SK-N-SH treated with all-trans-retinoic acid at 6 μM for 48 hours (cell line): ENCODE measurements at regions not wholly inside any gene's neighbourhood (a gene's known extent, or its start where the extent isn't known, plus 50 kb on each side); places are given as distances from the start of the nearest gene placed in this dataset.

ENCODE experiments used
- ATAC-seq: fragments of 200-7000 bp; cut with Tn5 transposase; 3 replicates; pipeline ENCODE4 v1.9.1; 2020; ENCODE audit warnings: mild to moderate bottlenecking, moderate library complexity
- ARNTL ChIP-seq: fragments of 450-650 bp; formaldehyde crosslinking; IDR thresholded peaks from 2 replicates; pipeline ENCODE4 v1.5.0; 2020; ENCODE audit warnings: low read depth, mild to moderate bottlenecking, moderate library complexity, borderline replicate concordance
- BACH2 ChIP-seq: fragments of 250-450 bp; sonication (Bioruptor Pico); IDR thresholded peaks from 2 replicates; pipeline ENCODE4 v1.9.0; 2021; ENCODE audit warnings: mild to moderate bottlenecking, borderline replicate concordance
- CSDC2 ChIP-seq: fragments of 250-450 bp; sonication (Bioruptor Pico); IDR thresholded peaks from 2 replicates; pipeline ENCODE4 v1.5.0; 2020; ENCODE audit warnings: mild to moderate bottlenecking, moderate library complexity
- CSRNP3 ChIP-seq: fragments of 250-450 bp; sonication (Bioruptor Pico); IDR thresholded peaks from 2 replicates; pipeline ENCODE4 v1.5.1; 2021; ENCODE audit warnings: mild to moderate bottlenecking, moderate library complexity
- ESRRG ChIP-seq: fragments of 250-450 bp; sonication (Bioruptor Pico); IDR thresholded peaks from 2 replicates; pipeline ENCODE4 v1.6.1; 2021; ENCODE audit warnings: mild to moderate bottlenecking
- GLIS3 ChIP-seq: fragments of 250-450 bp; sonication (Bioruptor Pico); IDR thresholded peaks from 2 replicates; pipeline ENCODE4 v1.5.0; 2020; ENCODE audit warnings: mild to moderate bottlenecking, moderate library complexity
- ISL1 ChIP-seq: fragments of 250-450 bp; sonication (Bioruptor Pico); IDR thresholded peaks from 2 replicates; pipeline ENCODE4 v2.1.2; 2022; ENCODE audit warnings: mild to moderate bottlenecking, moderate library complexity
- POU6F1 ChIP-seq: fragments of 250-450 bp; sonication (Bioruptor Pico); IDR thresholded peaks from 2 replicates; pipeline ENCODE4 v1.8.0; 2021; ENCODE audit warnings: low read depth, mild to moderate bottlenecking, moderate library complexity, borderline replicate concordance
- PPARA ChIP-seq: fragments of 250-450 bp; sonication (Bioruptor Pico); IDR thresholded peaks from 2 replicates; pipeline ENCODE4 v1.5.0; 2020; ENCODE audit warnings: mild to moderate bottlenecking, borderline replicate concordance
- RARB ChIP-seq: fragments of 250-450 bp; sonication (Bioruptor Pico); IDR thresholded peaks from 2 replicates; pipeline ENCODE4 v1.8.0; 2021; ENCODE audit warnings: mild to moderate bottlenecking, moderate library complexity
- TOX ChIP-seq: fragments of 250-450 bp; sonication (Bioruptor Pico); IDR thresholded peaks from 2 replicates; pipeline ENCODE4 v1.8.0; 2021; ENCODE audit warnings: mild to moderate bottlenecking, moderate library complexity, borderline replicate concordance
- ZC3H10 ChIP-seq: fragments of 250-450 bp; sonication (Bioruptor Pico); IDR thresholded peaks from 2 replicates; pipeline ENCODE4 v1.5.1; 2021; ENCODE audit warnings: mild to moderate bottlenecking, moderate library complexity
- ZFP30 ChIP-seq: fragments of 450-650 bp; formaldehyde crosslinking; IDR thresholded peaks from 2 replicates; pipeline ENCODE4 v1.5.0; 2022; ENCODE audit warnings: mild to moderate bottlenecking, moderate library complexity
- ZNF565 ChIP-seq: fragments of 450-650 bp; formaldehyde crosslinking; conservative IDR thresholded peaks from 2 replicates; pipeline ENCODE4 v1.5.0; 2020; ENCODE audit warnings: low read depth, mild to moderate bottlenecking, moderate library complexity
- ZNF70 ChIP-seq: fragments of 450-650 bp; formaldehyde crosslinking; IDR thresholded peaks from 2 replicates; pipeline ENCODE4 v1.5.0; 2020; ENCODE audit warnings: mild to moderate bottlenecking, moderate library complexity
- ZNF8 ChIP-seq: fragments of 450-650 bp; formaldehyde crosslinking; IDR thresholded peaks from 2 replicates; pipeline ENCODE4 v1.5.0; 2020; ENCODE audit warnings: mild to moderate bottlenecking, moderate library complexity
- TF ChIP-seq, protein P1 (sequence below): fragments of 250-450 bp; sonication (Bioruptor Pico); IDR thresholded peaks from 2 replicates; pipeline ENCODE4 v1.5.0; 2020; ENCODE audit warnings: mild to moderate bottlenecking, moderate library complexity
- TF ChIP-seq, protein P2 (sequence below): fragments of 250-450 bp; sonication (Bioruptor Pico); IDR thresholded peaks from 2 replicates; pipeline ENCODE4 v1.5.1; 2020; ENCODE audit warnings: low read depth, mild to moderate bottlenecking, moderate library complexity
- TF ChIP-seq, protein P3 (sequence below): fragments of 250-450 bp; sonication (Bioruptor Pico); IDR thresholded peaks from 2 replicates; pipeline ENCODE4 v1.8.0; 2020; ENCODE audit warnings: mild to moderate bottlenecking, moderate library complexity, borderline replicate concordance

GRCh38 chr1:104745875-104746274 is 996.2 kb downstream of the AMY1C start:
- ATAC-seq = no peak
- TF ChIP-seq POU6F1 (no peak), ZC3H10 (CRISPR knock-in tag) (no peak), ZNF70 (CRISPR knock-in tag) (no peak), ZNF8 (no peak), CSDC2 (CRISPR knock-in tag) (no peak), CSRNP3 (CRISPR knock-in tag) (no peak), TOX (no peak), GLIS3 (CRISPR knock-in tag) (no peak), ZFP30 (CRISPR knock-in tag) (no peak), ARNTL (no peak), PPARA (CRISPR knock-in tag) (no peak), ESRRG (CRISPR knock-in tag) (no peak), ISL1 (CRISPR knock-in tag) (no peak), ZNF565 (CRISPR knock-in tag) (no peak)
- TF ChIP-seq, protein P1, sequence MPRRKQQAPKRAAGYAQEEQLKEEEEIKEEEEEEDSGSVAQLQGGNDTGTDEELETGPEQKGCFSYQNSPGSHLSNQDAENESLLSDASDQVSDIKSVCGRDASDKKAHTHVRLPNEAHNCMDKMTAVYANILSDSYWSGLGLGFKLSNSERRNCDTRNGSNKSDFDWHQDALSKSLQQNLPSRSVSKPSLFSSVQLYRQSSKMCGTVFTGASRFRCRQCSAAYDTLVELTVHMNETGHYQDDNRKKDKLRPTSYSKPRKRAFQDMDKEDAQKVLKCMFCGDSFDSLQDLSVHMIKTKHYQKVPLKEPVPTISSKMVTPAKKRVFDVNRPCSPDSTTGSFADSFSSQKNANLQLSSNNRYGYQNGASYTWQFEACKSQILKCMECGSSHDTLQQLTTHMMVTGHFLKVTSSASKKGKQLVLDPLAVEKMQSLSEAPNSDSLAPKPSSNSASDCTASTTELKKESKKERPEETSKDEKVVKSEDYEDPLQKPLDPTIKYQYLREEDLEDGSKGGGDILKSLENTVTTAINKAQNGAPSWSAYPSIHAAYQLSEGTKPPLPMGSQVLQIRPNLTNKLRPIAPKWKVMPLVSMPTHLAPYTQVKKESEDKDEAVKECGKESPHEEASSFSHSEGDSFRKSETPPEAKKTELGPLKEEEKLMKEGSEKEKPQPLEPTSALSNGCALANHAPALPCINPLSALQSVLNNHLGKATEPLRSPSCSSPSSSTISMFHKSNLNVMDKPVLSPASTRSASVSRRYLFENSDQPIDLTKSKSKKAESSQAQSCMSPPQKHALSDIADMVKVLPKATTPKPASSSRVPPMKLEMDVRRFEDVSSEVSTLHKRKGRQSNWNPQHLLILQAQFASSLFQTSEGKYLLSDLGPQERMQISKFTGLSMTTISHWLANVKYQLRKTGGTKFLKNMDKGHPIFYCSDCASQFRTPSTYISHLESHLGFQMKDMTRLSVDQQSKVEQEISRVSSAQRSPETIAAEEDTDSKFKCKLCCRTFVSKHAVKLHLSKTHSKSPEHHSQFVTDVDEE (CRISPR knock-in tag) = no peak
- TF ChIP-seq, protein P2, sequence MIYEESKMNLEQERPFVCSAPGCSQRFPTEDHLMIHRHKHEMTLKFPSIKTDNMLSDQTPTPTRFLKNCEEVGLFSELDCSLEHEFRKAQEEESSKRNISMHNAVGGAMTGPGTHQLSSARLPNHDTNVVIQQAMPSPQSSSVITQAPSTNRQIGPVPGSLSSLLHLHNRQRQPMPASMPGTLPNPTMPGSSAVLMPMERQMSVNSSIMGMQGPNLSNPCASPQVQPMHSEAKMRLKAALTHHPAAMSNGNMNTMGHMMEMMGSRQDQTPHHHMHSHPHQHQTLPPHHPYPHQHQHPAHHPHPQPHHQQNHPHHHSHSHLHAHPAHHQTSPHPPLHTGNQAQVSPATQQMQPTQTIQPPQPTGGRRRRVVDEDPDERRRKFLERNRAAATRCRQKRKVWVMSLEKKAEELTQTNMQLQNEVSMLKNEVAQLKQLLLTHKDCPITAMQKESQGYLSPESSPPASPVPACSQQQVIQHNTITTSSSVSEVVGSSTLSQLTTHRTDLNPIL (CRISPR knock-in tag) = no peak

- no peak for ATAC-seq
- TF ChIP-seq, protein P3, sequence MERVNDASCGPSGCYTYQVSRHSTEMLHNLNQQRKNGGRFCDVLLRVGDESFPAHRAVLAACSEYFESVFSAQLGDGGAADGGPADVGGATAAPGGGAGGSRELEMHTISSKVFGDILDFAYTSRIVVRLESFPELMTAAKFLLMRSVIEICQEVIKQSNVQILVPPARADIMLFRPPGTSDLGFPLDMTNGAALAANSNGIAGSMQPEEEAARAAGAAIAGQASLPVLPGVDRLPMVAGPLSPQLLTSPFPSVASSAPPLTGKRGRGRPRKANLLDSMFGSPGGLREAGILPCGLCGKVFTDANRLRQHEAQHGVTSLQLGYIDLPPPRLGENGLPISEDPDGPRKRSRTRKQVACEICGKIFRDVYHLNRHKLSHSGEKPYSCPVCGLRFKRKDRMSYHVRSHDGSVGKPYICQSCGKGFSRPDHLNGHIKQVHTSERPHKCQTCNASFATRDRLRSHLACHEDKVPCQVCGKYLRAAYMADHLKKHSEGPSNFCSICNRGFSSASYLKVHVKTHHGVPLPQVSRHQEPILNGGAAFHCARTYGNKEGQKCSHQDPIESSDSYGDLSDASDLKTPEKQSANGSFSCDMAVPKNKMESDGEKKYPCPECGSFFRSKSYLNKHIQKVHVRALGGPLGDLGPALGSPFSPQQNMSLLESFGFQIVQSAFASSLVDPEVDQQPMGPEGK = no peak
- TF ChIP-seq RARB (CRISPR knock-in tag) = no peak
- TF ChIP-seq, protein P2 (CRISPR knock-in tag) = no peak
- no peak for TF ChIP-seq POU6F1
- TF ChIP-seq, protein P1 (CRISPR knock-in tag) = no peak
- no peak for TF ChIP-seq BACH2 (CRISPR knock-in tag)
- no peak for TF ChIP-seq ZNF565 (CRISPR knock-in tag)
Measured at GRCh38 chr1:104746994-104747393, 997.3 kb downstream of the AMY1C start.
